Upper lobe of left lung (tissue), 4 donors: ENCODE measurements at regions not wholly inside any gene's neighbourhood (a gene's known extent, or its start where the extent isn't known, plus 50 kb on each side); places are given as distances from the start of the nearest gene placed in this dataset.

Experiments
- EP300 ChIP-seq, 4 donors: sonication (generic); formaldehyde crosslinking; IDR thresholded peaks; one replicate each; pipeline ENCODE4 v1.5.1; 2017; ENCODE audit warnings: antibody characterized with exemption in 4 of 4, control low read depth in 2 of 4
- POLR2AphosphoS5 ChIP-seq, 2 donors: sonication (generic); formaldehyde crosslinking; IDR thresholded peaks; one replicate each; pipeline ENCODE4 v1.5.1; 2017; ENCODE audit warnings: antibody characterized with exemption in 2 of 2
- TF ChIP-seq, protein P1 (sequence below), 6 experiments: fragments of 450-650 bp in 4 of 6; fragments of 200-600 bp in 2 of 6; sonication (generic) in 2 of 6; IDR thresholded peaks; one replicate each; pipeline ENCODE4 v1.5.1; 2016 to 2019; ENCODE audit warnings: antibody characterized with exemption in 6 of 6

GRCh38 chr18:45408218-45408617 is 207.1 kb upstream of the SLC14A2 start:
- TF ChIP-seq, protein P1, sequence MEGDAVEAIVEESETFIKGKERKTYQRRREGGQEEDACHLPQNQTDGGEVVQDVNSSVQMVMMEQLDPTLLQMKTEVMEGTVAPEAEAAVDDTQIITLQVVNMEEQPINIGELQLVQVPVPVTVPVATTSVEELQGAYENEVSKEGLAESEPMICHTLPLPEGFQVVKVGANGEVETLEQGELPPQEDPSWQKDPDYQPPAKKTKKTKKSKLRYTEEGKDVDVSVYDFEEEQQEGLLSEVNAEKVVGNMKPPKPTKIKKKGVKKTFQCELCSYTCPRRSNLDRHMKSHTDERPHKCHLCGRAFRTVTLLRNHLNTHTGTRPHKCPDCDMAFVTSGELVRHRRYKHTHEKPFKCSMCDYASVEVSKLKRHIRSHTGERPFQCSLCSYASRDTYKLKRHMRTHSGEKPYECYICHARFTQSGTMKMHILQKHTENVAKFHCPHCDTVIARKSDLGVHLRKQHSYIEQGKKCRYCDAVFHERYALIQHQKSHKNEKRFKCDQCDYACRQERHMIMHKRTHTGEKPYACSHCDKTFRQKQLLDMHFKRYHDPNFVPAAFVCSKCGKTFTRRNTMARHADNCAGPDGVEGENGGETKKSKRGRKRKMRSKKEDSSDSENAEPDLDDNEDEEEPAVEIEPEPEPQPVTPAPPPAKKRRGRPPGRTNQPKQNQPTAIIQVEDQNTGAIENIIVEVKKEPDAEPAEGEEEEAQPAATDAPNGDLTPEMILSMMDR (IDR thresholded peaks at IDR 0.05): no peak
- TF ChIP-seq EP300 (IDR thresholded peaks at IDR 0.05) (no peak), POLR2AphosphoS5 (IDR thresholded peaks at IDR 0.05) (no peak)
